ENCODE measurements at regions not wholly inside any gene's neighbourhood (a gene's known extent, or its start where the extent isn't known, plus 50 kb on each side); places are given as distances from the start of the nearest gene placed in this dataset.

DNA sequence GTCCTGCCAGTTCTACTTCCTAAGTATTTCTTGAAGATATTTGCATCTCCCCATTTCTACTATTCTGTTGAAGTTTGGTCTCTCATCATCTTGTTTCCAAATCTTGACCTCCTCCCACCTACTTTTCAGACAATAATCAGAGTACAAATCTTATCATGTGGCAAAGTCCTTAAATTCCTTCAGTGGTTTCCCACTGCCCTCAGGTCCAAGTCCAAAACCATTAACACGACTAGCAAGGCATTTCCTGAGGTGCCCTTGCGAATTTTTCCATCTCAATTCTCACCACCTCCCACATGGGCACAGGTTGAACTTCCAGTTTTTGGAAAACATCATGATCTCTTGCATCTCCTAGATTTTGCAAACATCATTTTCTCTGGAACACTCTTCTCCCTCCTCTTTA lies 97.2 kb upstream of the CDK1 start:
- intact Hi-C loops (cut with micrococcal nuclease): no loop called here
- Histone ChIP-seq H3K27ac (ENCODE audit: extremely low read depth, low read depth, low read length) (no peak overlapping the region), H4K20me1 (replicated peaks; ENCODE audit: control insufficient read depth, insufficient read depth, low read length) (no peaks in the 10 kb centered on the region), H3K4me2 (ENCODE audit: insufficient read depth, low read length) (no peak overlapping the region), H3K9ac (ENCODE audit: insufficient read depth in 1 of 2, low read depth in 2 of 2, low read length in 2 of 2) (no peak overlapping the region), H3K36me3 (ENCODE audit: control insufficient read depth, insufficient read depth, low read length) (no peaks in the 10 kb centered on the region), H3K9me3 (replicated peaks; ENCODE audit: control insufficient read depth, insufficient read depth, low read depth, low read length) (no peaks in the 10 kb centered on the region), H3K4me3 (no peak overlapping the region), H2AFZ (ENCODE audit: low read depth, low read length) (no peak overlapping the region), H3K4me1 (replicated peaks in 1 of 2; ENCODE audit: control insufficient read depth in 2 of 2, insufficient read depth in 2 of 2, low read length in 2 of 2) (peaks cover 0 to 3% of the 10 kb centered on the region in 2 experiments; a peak in 1 of 5 replicates), H3K79me2 (ENCODE audit: control insufficient read depth, insufficient read depth, low read length) (no peaks in the 10 kb centered on the region), H3K27me3 (ENCODE audit: control insufficient read depth in 2 of 2, insufficient read depth in 2 of 2, low read length in 2 of 2) (peaks cover 2 to 4% of the 10 kb centered on the region in 2 experiments; a peak in 2 of 5 replicates), H3K9me1 (ENCODE audit: control insufficient read depth, insufficient read depth, low read length) (no peaks in the 10 kb centered on the region)
- CTCF ChIA-PET (ENCODE audit: low intra/inter-chr PET ratio): no interaction called here
- WGBS (ENCODE audit: insufficient coverage, low coverage, missing lambda C conversion rate): 0% methylated on average over 2 of the region's 2 CpGs
- in situ Hi-C loops (cut with MboI): no loop called here
- TF ChIP-seq ZFX (CRISPR knock-in tag; IDR thresholded peaks at IDR 0.05) (no peak), PHF20 (IDR thresholded peaks at IDR 0.05; ENCODE audit: partially characterized antibody) (no peak), GTF2F1 (IDR thresholded peaks at IDR 0.05; ENCODE audit: low read depth, low read length) (no peak), POLR2A (conservative IDR thresholded peaks at IDR 0.05) (no peak), FOXP1 (CRISPR knock-in tag; IDR thresholded peaks at IDR 0.05) (no peak), SAFB (IDR thresholded peaks at IDR 0.05; ENCODE audit: borderline replicate concordance, low read depth, low read length) (no peak), EHMT2 (IDR thresholded peaks at IDR 0.05) (no peak), TCF3 (CRISPR knock-in tag; IDR thresholded peaks at IDR 0.05) (no peak), TAL1 (IDR thresholded peaks at IDR 0.05) (no peak), ZBTB8A (IDR thresholded peaks at IDR 0.05; ENCODE audit: partially characterized antibody) (no peak), ZNF699 (CRISPR knock-in tag; IDR thresholded peaks at IDR 0.05; ENCODE audit: insufficient replicate concordance) (no peak), MEIS2 (IDR thresholded peaks at IDR 0.05; ENCODE audit: partially characterized antibody) (no peak)
- TF ChIP-seq, protein P1, sequence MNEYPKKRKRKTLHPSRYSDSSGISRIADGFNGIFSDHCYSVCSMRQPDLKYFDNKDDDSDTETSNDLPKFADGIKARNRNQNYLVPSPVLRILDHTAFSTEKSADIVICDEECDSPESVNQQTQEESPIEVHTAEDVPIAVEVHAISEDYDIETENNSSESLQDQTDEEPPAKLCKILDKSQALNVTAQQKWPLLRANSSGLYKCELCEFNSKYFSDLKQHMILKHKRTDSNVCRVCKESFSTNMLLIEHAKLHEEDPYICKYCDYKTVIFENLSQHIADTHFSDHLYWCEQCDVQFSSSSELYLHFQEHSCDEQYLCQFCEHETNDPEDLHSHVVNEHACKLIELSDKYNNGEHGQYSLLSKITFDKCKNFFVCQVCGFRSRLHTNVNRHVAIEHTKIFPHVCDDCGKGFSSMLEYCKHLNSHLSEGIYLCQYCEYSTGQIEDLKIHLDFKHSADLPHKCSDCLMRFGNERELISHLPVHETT (CRISPR knock-in tag; conservative IDR thresholded peaks at IDR 0.05 in 1 of 2, IDR thresholded peaks at IDR 0.05 in 1 of 2): no peak
- TF ChIP-seq, protein P2, sequence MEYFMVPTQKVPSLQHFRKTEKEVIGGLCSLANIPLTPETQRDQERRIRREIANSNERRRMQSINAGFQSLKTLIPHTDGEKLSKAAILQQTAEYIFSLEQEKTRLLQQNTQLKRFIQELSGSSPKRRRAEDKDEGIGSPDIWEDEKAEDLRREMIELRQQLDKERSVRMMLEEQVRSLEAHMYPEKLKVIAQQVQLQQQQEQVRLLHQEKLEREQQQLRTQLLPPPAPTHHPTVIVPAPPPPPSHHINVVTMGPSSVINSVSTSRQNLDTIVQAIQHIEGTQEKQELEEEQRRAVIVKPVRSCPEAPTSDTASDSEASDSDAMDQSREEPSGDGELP (CRISPR knock-in tag; IDR thresholded peaks at IDR 0.05; ENCODE audit: borderline replicate concordance): no peak
- TF ChIP-seq, protein P3, sequence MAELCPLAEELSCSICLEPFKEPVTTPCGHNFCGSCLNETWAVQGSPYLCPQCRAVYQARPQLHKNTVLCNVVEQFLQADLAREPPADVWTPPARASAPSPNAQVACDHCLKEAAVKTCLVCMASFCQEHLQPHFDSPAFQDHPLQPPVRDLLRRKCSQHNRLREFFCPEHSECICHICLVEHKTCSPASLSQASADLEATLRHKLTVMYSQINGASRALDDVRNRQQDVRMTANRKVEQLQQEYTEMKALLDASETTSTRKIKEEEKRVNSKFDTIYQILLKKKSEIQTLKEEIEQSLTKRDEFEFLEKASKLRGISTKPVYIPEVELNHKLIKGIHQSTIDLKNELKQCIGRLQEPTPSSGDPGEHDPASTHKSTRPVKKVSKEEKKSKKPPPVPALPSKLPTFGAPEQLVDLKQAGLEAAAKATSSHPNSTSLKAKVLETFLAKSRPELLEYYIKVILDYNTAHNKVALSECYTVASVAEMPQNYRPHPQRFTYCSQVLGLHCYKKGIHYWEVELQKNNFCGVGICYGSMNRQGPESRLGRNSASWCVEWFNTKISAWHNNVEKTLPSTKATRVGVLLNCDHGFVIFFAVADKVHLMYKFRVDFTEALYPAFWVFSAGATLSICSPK (IDR thresholded peaks at IDR 0.05; ENCODE audit: borderline replicate concordance): no peak
- TF ChIP-seq, protein P4, sequence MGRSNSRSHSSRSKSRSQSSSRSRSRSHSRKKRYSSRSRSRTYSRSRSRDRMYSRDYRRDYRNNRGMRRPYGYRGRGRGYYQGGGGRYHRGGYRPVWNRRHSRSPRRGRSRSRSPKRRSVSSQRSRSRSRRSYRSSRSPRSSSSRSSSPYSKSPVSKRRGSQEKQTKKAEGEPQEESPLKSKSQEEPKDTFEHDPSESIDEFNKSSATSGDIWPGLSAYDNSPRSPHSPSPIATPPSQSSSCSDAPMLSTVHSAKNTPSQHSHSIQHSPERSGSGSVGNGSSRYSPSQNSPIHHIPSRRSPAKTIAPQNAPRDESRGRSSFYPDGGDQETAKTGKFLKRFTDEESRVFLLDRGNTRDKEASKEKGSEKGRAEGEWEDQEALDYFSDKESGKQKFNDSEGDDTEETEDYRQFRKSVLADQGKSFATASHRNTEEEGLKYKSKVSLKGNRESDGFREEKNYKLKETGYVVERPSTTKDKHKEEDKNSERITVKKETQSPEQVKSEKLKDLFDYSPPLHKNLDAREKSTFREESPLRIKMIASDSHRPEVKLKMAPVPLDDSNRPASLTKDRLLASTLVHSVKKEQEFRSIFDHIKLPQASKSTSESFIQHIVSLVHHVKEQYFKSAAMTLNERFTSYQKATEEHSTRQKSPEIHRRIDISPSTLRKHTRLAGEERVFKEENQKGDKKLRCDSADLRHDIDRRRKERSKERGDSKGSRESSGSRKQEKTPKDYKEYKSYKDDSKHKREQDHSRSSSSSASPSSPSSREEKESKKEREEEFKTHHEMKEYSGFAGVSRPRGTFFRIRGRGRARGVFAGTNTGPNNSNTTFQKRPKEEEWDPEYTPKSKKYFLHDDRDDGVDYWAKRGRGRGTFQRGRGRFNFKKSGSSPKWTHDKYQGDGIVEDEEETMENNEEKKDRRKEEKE (IDR thresholded peaks at IDR 0.05; ENCODE audit: borderline replicate concordance in 1 of 2, control insufficient read depth in 1 of 2, low read depth in 2 of 2, low read length in 1 of 2): no peak
- no peak for FAIRE-seq
- POLR2A ChIA-PET: no interaction called here
- no TSS peak for BruUV-seq (replicated peaks)
- ATAC-seq: no peak
- DNase-seq (ENCODE audit: extremely low read depth in 1 of 4, low spot score in 3 of 4): no peak
